DMS 273 treated with DMSO at 0.1 percent for 48 hours (cell line): ENCODE measurements at regions not wholly inside any gene's neighbourhood (a gene's known extent, or its start where the extent isn't known, plus 50 kb on each side); places are given as distances from the start of the nearest gene placed in this dataset.
"Not testable (repeated sequence)": the region's sequence is repeated elsewhere in the genome, so short reads cannot be mapped to it uniquely, and the experiment has no call there.

Experiments used
- DNase-seq: peaks from one replicate; lab custom pipeline; 2025; lab: John Stamatoyannopoulos, UW

DNA sequence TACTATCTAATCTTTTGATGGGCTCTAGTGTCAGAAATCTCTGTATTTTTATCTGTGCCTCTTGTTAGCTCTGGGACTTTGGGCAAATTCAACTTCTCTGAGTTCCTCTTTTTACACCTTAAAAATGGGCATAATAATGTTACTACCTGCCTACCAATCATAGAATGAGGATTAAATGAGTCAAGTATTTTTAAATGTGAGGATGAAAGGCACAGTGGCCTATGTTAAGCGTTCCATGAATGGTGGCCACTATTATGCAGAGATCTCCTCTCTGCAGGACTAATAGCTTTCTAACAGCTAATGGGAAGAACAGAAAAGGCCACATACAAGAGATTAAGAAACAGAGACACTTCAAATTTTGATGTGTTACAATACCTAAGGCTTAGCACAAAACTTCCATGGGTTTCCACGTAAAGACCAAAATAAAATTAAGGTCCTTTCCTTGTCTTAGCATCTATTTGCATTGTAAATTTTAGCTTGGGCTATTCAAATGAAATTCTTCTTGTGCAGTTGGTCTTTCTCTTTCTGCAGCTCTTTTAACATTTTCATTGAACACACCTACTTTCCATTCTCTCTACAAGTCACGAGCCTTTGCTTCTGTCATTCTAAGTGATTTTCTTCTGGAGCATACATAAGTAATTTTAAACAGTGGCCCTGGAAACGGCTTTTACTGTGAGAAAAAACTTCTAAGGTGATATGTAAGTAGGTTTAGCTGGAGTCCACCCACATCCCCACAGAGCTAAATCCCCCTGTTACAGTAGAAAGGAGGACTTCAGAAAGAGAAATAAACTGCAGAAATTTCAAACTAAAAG, 117.9 kb upstream of the MED14 start:
- no peak for DNase-seq

DNA sequence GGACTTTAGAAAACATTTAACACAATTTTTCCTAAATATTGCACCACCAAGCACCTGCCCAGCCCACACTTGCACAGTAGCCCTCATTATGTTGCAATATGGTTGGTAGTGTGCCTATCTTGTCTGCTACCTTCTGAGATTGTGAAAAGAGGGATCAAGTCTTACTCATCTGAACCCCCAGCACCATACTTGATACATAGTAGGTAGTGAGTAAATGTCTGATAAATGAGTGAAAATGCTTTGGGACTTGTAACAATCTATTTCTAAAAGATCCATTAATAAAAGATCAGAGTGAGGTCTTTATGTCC, 118.4 kb upstream of the MED14 start:
- DNase-seq = no peak

DNA sequence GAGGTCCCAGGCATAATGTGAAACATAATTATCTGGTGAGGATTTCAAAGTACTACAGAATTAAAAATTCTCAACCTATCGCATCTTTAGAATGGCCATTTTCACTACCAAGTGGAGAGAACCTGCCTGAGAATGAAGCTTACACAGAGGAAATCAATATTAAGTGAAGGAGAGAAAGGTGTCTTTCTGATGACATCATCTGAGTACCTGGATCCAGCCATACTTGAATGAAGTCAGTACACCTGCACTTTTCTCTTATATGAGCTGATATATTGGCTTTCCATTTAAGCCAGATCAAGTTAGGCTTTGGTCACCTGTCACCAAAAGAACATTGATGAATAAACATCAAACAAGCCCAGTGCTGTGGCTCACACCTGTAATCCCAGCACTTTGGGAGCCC, 118.9 kb upstream of the MED14 start:
- DNase-seq = no peak

DNA sequence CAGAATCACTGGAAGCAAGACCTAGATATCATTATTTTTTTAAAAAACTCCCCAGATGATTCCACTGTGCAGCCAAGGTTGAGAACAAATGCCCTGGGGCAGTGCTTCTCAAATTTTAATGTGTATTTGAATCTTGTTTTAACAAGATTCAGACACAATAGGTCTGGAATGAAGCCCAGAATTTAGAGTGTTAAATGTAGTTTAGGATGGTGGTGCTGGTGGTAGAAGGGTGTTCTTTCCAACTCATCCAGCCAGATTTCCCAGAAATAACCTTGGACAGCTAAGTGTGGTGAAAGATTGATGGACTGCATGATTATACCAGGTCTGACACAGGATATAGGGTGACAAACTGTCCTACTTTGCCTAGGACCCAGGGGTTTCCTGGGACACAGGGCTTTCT, 120.1 kb upstream of the MED14 start:
- no peak for DNase-seq

DNA sequence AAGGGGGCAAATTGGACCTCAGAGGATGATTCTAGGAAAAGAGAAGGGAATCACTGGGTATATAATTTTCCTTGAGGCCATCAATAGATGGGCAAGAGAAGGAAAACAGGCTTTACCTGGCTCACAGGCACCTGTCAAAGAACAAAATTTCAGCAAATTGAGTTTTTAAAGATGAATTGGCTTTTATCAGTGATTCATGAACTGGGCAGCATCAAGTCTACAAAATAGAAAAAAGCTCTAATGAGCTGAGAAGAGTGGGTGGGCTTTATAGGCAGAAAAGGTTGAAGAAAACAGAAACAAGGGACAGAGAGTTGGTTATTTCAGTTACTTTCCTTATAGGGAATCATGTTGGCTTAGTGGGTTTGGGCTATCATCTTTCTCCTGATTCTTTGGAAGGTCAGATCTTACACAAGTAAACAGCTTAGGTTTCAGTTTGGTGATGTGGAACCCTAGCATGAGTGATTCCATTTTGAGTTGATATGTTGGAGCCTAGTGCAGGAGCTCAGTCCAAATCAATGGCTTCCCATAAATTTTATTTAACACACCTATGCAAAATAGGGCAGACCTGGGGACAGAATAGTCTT, 120.7 kb upstream of the MED14 start:
- DNase-seq = no peak

DNA sequence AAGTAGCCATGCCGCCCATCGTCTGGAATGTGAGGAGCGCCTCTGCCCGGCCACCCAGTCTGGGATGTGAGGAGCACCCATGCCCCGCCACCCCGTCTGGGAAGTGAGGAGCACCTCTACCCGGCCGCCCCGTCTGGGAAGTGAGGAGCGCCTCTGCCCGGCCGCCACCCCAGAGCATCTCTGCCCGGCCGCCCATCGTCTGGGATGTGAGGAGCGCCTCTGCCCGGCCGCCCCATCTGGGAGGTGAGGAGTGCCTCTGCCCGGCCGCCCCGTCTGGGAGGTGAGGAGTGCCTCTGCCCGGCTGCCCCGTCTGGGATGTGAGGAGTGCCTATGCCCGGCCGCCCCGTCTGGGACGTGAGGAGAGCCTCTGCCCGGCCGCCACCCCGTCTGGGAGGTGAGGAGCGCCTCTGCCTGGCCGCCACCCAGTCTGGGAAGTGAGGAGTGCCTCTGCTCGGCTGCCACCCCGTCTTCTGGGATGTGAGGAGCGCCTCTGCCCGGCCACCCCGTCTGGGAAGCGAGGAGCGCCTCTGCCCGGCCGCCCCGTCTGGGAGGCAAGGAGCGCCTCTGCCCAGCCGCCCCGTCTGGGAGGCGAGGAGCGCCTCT, 126.7 kb upstream of the MED14 start:
- not testable (repeated sequence) for DNase-seq

DNA sequence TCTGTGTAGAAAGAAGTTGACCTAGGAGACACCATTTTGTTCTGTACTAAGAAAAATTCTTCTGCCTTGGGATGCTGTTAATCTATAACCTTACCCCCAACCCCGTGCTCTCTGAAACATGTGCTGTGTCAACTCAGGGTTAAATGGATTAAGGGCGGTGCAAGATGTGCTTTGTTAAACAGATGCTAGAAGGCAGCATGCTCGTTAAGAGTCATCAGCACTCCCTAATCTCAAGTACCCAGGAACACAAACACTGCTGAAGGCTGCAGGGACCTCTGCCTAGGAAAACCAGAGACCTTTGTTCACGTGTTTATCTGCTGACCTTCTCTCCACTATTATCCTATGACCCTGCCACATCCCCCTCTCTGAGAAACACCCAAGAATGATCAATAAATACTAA, 127.9 kb upstream of the MED14 start:
- DNase-seq = not testable (repeated sequence)

DNA sequence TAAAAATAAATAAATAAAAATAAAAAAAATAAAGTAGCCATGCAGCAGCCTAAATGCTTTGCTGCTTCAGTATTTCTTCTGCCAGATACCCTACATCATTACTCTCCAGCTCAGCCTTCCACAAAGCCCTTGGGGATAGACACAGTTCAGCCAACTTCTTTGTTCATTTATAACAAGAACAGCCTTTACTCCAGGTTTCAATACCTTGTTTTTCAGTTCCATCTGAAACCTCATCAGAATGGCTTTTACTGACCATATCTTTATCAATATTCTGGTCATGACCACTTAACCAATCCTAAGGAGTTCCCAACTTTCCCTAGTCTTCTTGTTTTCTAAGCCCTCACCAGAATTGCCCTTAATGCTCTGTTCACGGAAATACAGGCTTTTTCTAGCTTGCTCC, 128.3 kb upstream of the MED14 start:
- DNase-seq = no peak

DNA sequence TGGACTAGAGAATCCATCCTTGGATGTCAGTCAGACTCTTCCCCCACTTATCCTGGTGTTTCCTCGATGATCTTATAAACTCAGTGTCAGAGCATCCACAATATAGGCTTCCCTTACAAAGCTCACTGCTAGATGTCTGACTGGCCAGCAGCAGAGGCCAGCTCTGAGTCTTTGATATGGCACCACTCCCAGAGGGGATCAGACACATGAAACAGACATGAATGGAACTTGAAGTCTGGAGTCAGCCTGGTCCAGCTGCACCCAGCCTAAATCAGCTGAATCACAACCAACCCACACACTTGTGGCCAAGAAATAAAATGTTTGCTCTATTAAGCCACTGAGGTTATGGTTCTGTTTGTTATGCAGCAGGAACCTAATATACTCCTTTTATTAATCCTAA, 129.6 kb upstream of the MED14 start:
- no peak for DNase-seq

DNA sequence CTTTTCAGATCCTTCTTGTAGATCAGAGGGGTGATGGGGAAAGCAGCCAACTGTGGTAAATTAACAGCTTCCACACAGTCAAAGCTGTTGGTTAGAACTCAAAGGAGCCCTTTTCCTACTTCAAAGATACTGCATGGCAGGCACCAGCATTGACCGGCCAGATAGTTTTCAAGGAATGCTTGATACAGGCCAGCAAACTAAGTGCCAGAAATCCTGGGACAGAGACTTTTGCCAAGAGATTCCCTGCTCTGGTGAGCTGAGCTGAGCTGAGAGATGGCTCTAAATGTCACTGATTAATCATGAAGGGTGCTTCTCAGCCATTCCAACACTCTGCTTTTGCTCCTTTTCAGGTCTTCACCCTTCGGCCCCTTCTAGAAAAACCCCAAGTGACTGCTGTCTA, 131.6 kb upstream of the MED14 start:
- DNase-seq = no peak

DNA sequence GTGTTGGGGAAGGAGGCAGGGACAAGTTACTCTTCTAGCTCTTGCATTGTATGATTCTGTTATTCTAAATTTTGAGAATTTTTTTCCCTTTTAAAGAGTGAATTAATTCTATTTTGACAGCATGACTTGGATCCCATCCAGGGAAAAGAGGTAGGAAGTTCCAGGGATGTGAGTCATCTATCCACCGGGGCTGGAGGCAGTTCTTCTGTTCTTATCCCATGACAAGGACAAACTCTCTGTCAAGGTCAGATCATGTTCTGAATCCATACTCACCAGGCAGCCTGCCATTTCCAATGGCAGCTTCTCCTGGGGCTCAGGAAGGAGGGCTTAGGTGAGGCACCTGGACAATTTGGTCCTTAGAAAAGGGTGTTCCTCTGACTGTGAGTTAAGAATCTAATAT, 132.0 kb upstream of the MED14 start:
- DNase-seq = peak; percentile 19

DNA sequence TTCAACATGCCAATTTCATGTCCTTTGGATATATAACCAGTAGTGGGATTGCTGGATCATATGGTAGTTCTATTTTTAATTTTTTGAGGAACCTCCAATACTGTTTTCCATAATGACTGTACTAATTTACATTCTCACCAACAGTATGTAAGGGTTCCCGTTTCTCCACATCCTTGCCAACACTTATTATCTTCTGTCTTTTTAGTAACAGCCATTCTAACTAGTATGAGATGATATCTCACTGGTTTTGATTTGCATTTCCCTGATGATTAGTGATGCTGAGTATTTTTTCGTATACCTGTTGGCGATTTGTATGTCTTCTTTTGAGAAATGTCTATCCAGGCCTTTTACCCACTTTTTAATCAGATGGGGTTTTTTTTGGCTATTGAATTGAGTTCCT, 133.5 kb upstream of the MED14 start:
- DNase-seq = no peak

DNA sequence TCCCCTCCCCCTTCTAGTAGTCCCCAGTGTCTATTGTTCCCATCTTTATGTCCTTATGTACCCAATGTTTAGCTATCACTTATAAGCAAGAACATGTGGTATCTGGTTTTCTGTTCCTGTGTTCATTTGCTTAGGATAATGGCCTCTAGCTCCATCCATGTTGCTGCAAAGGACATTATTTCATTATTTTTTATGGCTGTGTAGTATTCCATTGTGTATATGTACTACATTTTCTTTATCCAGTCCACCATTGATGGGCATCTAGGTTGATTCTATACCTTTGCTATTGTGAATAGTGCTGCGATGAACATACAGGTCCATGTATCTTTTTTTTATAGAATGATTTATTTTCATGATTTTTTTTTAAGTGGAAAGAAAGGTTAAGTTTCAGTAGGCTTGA, 135.6 kb upstream of the MED14 start:
- DNase-seq = not testable (repeated sequence)

DNA sequence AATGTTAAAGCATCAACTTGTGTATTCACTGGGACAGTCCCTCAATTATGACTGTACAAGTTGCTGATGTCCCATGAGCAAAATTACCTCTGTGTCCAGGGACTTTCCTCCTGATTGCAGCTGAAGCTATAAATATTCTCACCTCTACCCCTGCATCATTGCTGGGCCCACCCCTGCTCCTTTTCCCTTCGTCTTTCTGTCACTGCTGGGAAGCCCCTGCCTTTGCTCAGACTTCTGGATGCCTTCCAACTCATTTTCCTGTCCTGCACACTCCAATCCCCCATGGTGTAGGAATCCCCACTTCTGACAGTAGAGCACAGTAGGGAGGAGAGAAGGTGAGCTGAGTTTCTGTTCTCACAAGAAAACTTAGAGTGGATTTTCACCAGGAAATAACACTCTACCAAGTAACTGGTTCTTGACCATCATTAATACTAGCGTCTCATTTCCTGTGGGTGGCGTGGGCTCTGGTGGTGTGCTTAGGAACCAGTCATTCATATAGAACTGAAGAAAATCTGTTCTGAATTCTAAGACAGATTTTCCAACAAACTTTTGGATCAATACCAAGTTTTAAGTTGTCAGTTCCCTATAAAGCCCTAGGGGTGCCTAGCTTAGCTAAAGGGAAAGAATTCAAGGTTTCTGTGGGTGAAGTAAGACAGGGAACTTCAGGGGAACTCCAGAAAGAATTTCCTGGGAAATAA, 136.2 kb upstream of the MED14 start:
- no peak for DNase-seq

DNA sequence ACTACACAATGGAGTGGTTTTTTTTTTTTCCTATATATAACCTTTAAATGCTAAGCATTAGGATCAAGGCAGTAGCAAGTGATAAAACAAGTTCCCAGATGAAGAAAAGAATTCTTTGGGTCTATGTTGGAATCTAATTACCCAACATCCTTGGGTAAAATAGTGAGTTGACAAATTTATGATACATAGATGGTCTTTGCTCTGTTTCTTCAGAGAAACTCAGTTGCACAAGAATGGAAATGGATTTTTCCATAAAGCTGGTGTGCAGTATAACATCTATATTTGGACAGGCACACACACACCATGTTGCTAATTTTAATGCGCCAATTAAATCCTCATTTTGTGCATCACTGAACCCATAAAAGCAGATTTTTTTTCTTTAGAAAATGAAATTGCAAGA, 137.0 kb upstream of the MED14 start:
- no peak for DNase-seq

DNA sequence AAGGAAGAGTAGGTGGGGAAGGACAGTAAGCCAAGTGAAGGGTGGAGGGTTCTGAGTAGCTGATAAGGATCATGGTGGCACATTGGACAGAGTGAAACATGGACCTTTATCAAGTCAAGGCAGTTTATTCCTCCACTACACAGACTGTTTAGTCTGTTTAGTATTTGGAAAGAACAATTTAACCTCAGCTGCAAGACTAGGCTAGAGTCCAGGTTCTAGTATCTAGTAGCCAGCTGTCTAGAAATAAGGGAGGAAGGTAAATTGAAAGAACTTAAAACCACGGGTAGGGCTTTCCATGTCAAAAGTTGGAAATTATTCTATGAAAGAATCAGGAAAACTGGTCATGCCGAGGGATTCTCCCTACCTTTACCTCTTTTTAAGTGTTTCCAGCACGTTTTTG, 140.1 kb upstream of the MED14 start:
- DNase-seq = peak; percentile 32

DNA sequence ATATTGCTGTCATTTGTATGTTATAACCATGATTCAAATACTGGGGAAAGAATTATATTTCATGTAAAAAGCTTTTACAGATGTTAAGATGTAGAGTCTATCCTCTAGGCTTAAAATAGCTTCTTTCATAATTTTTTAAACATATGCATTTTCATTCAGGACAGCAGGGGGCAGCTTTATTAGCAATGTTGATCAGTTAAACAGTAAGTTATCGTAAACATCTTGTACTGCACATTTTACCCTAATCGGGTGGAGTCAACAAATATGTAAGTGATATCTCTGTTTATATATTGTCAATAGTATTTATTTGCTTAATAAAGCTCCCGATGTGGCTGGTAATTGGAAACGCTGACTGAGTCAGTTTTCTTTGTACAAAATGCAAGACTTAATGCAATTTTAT, 142.5 kb upstream of the MED14 start:
- DNase-seq = peak; percentile 48

DNA sequence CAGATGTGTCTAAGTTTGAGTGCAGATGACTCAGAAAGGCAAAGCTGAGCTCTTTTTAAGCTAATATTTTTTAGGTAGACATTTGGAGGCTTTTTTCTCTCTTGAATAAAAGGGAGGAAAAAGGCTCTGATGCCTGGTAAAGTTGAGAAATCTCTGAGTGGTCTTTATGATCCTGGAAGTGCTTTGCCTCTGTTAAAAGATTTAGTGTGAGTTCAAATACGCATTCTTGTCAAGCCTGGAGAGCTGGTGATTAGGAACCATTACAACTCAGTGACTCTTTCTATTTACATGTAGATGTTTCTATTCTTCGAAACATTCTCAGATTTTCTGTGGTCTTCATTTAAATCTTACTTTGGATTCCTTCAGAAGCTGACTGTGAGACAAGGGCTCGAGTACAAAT, 143.4 kb upstream of the MED14 start:
- DNase-seq = peak; percentile 74

DNA sequence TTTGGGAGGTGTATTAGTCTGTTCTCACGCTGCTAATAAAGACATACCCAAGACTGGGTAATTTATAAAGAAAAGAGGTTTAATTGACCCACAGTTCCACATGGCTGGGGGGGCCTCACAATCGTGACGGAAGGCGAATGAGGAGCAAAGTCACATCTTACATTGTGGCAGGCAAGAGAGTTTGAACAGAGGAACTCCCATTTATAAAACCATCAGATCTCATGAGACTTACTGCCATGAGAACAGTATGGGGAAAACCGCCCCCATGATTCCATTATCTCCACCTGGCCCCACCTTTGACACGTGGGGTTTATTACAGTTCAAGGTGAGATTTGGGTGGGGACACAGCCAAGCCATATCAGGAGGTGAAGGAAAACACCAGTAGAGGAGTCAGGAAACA, 143.8 kb upstream of the MED14 start:
- DNase-seq = not testable (repeated sequence)

DNA sequence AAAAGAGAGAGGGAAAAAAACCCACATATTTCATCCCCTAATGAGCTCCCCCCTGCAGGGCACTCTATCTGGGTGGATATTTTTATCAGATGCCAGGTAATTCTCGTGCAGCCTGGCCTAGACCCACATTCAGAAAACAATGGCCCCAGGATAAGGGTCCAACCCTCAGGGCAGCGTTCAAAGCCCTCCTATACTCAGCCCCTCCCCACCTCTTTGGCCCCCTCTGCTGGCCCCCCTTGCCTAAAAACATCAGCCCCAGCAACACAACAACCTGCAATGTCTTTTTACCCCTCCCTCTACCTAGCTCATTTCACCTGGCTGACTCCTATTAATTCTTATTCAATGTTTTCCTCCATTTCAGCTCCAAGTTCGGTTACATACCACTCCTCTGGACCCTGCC, 145.4 kb upstream of the MED14 start:
- no peak for DNase-seq

DNA sequence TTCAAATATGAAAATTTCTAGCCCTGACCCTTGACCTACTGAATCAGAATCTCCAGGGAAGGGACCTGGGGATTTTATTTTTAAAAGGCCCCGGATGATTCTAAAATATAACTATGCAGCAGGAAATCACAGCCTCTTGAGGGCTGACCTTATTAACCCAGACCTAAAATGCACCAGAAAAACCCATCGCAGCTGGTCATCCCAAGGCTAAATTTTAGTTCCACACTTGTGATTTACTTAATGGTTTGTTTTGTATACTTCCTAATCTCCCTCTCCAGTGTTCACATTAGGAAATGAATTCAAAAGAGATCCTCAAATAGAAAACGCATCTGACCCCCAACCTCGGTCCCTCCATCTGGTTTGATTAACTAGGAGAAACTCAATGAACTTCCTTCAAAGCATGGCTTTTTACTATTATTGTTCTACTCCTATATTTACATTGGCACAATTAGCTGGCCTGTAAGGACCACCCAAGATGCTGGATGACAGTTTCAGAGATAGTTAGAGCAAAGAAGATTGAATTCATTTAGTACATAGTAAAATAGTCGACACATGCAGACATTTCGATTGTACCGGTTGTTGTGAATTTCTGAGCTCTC, 147.8 kb upstream of the MED14 start:
- DNase-seq = no peak

DNA sequence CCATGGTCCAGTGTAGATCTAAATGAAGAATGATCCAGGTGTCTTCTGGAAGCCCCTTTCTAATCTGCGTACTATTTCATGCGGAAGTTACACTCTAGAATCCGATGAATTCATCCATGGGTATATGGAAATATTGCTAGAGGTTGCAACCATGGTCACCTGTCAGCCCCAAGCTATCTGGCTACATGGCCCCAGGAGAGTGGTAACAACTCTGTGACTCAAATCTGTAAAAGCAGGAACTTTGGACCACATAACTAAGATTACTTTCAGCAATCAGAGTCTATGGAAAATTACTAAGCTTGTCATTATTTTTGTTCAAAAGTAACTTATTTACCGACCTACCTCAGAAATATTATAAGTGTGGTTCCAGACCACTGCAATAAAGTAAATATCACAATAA, 150.6 kb upstream of the MED14 start:
- no peak for DNase-seq

DNA sequence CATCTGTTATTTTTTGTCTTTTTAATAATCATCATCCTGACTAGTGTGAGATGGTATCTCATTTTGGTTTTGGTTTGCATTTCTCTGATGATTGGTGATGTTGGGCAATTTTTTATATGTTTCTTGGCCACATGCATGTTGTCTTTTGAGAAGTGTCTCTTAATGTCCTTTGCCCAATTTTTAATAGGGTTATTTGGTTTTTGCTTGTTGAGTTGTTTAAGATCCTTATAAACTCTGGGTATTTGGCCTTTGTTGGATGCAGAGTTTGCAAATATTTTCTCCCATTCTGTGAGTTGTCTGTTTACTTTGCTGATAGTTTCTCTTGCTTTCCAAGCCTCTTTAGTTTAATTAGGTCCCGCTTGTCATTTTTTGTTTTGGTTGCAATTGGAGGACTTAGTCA, 152.1 kb upstream of the MED14 start:
- DNase-seq = no peak
